ENCODE measurements at regions not wholly inside any gene's neighbourhood (a gene's known extent, or its start where the extent isn't known, plus 50 kb on each side); places are given as distances from the start of the nearest gene placed in this dataset.
"Not testable (repeated sequence)": the region's sequence is repeated elsewhere in the genome, so short reads cannot be mapped to it uniquely, and the experiment has no call there.

- no peak for DNase-seq
Observed at GRCh38 chr2:12515871-12516270, 200.9 kb upstream of the TRIB2 start.

DNA sequence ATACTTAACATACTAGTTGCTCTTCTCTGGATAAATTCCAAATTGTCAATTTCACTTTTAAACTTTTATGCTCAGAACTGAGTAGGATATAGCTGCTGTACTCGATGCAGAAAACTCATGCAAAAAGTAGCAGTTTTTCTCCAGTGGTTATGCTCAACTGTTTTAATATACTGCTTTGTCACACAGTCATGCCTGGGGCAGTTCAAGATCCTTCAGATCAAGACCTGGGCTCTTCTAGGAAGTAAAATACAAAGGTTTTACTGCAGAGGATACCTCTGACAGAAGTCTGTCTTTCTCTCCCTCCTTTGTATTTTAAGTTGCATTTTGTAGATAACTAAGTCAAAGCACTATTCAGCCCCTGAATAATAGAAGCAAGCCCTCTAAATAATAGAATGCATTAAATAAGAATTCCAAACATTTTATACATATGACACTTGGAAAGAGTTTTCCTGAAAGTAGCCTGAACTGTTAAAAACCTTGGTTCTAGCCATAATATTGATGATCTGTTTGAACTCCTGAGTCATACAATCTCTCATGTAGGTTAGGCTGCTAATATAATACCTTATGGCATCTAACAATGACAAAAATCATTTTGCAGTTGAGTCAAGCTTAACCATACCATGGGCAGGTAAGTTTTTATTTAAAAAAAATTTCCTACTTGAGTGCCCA is 183.3 kb upstream of the TRIB2 start:
- DNase-seq = no peak

DNA sequence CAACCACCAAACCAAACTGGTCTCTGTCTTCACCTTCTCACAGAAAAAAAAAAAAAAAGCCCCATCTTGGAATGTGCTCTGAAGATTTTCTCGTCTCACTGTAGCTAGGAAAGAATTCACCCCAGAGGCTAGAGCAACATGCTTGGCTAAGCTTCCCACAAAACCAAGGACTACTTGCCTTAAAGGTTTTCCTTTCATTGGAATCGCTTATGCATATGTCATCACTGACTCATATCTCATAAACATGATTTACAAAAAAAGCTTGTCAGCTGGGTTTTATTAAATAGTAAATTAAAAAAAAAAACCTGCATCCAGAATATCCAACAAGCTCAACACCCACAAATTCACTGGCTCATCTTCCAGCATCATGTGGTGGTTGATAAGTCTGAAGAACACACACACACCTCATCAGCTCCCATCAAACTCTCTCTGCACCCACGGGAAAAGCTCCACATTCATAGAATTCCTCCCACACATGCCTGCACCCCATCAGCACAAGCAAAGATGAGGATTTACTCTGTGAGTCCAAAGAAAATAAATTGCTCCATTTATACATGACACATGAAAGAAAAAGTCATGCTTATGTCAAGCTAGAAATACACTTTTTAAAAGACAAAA is 182.0 kb upstream of the TRIB2 start:
- DNase-seq = no peak

DNA sequence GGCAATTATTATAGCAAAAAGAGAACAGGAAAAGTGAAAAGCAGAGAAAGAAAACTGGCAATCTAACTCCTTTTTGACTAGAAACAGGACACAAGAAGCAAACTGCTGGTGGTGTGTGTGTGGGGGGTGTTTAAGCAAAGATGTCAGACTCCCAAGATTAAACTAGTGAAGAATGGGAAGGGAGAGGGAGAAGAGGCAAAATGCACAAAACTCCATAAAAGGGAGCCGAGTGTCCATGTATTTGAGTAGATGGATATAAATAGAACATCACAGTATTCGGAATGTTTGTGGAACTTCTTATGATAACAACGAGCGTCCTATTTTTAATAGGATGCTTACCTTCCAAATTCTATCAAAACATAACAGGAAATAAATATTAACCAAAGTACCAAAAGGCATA is 179.8 kb upstream of the TRIB2 start:
- no peak for DNase-seq

GRCh38 chr2:12538138-12538694 is 178.5 kb upstream of the TRIB2 start:
- no peak for DNase-seq

- no peak for DNase-seq
Observed at GRCh38 chr2:12539336-12539735, 177.4 kb upstream of the TRIB2 start.

DNA sequence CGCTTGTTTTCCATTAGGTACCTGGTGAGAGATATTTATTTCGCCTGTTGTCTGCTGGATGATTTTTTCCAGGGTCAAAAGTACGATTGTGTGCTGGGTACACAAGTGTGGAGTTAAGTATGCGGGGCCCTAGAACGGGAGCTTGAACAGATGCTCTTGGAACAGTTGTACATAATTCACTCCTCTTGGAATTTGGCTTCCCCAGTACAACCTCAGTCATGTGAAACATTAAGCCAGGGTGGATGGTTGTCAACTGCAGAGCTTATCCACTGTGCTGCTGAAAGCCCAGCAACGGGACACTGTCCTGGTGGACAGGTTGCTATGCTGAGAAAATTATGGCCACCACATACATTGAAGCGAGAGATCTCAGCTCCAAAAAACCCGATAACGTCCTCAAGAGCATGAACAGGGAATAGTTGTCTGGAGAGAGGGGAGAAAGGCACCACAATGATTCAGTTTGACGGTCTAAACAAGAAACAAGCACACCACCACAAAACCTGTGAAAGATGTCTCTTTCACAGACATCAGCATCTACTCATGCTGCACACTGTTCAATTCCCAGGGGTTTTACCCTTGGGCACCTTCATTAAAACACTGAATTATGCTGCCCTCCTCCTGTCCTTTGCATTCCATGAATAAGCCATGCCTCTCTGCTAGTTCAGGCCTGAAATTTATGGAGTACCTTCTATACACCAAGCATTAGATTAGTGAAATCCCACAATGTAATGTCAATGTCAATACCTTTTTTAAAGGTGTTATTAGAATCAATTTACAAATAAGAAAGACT is 176.8 kb upstream of the TRIB2 start:
- no peak for DNase-seq

DNA sequence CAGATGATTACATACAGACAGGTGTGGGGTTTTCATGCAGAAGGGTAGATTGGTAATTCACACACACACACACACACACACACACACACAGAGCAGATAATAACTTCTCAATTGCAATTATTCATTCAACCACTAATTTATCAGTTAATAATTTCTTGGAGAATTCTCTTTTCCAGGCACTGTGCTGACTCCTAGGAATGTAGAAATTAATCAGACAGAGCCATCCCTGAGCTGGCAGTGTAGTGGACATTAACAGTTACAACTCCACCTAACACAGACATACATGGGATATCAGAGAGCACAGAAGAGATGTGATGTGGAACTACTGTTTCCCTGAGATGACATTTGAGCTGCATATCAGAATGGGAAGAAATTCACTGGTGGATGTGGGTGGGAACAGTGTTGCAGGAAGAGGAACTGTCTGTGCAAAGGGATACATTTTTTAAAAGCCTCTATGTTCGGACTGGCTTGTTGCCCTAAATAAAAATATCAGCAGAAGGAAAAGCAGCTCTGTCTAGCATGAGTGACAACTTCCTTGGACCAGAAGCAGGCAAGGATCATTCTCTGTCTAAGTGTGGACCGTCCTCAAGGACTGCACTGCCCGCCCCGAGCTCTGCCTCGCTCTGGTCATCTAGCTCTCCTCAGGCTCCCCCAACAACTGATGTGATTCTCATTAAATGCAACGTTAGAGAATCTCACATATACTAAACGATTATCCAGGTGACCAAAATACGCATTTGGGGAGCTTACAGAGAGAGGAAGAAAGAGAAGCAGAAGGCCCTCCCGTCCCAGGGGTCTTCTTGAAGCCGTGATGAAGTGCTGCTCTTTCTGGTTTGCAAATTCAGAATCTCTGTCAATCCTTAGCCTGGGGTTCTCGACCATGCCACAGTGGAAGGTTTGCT is 173.4 kb upstream of the TRIB2 start:
- DNase-seq = no peak

- no peak for DNase-seq
Observed at GRCh38 chr2:12543978-12544558, 172.7 kb upstream of the TRIB2 start.

DNA sequence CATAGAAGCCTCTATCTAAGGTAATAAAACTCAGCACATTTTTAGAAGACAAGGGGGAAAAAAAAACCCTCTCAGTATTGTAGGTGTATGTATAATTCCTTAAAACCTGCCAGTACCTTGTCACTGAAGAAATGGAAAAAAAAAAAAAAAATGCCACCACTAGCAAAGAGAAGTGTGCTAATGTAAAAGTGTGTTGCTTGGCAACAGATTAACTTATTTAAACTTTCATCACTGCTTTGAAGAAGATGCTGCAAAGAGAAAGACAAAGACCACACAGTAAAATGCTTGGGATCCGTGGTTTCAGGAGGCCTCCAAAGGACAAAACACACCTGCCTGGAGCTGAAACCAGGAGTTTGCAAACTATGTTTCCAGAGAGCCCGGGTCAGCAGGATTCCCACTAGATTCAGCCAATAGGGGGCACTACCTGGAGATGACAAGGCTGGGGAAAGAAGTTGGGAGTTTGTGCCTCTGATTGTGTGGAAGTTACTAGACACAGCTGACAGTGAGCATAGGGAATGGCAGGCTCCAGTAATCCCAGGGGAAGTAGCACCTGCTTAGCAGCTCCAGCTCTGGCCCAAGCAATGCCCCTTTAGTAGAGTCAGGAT is 169.1 kb upstream of the TRIB2 start:
- DNase-seq = no peak

GRCh38 chr2:12548906-12549305 is 167.8 kb upstream of the TRIB2 start:
- DNase-seq = no peak

GRCh38 chr2:12549641-12550040 is 167.1 kb upstream of the TRIB2 start:
- DNase-seq = no peak

DNA sequence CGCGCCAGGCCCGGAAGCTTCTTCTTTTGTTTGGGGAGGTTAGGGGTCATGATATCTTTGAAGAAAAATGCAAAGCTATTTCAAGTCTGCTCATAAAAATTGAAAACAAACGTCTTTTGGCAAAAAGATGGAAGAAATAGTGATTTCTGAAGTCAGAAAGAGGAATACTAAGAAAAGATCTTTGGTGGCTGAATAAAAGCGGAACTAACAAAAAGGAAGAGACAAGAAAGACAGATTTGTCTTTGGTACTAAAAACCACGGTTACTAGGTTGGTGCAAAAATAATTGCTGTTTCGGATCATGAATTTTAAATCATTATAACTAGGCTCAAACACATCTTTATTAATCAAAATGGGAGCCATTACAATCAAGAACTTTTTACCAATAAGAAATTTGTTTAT is 164.6 kb upstream of the TRIB2 start:
- no peak for DNase-seq

GRCh38 chr2:12554224-12555011 is 162.3 kb upstream of the TRIB2 start:
- DNase-seq = no peak

DNA sequence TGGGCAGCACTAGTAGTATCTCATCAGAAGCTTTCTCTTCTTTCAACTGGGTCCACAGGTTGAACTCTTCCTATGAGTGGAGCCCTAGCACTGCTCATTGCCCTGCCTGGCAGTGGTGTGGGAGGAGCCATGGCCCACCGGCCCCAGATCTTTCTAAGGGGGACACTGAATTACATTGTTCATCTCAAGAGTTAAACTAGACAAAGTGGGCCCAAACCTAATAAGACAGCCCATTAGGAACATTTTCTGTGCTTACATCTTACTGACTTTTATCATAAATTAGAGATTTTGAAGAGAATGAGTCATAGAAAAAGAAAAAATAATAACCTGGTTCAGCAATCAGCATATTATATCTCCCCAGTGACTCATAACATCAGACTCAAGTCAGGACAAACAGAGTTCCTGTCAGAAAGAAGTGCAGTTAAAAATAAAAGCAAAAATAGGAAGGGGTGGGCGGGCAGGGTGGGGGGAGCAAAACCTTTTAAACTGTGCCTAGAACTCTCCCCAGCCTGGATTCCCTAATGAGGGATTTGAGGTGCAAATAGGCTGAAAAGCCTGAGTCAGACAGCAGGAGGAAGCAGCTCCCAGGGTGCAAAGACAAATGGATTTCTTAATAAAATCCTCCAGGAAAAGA is 161.6 kb upstream of the TRIB2 start:
- DNase-seq = no peak

DNA sequence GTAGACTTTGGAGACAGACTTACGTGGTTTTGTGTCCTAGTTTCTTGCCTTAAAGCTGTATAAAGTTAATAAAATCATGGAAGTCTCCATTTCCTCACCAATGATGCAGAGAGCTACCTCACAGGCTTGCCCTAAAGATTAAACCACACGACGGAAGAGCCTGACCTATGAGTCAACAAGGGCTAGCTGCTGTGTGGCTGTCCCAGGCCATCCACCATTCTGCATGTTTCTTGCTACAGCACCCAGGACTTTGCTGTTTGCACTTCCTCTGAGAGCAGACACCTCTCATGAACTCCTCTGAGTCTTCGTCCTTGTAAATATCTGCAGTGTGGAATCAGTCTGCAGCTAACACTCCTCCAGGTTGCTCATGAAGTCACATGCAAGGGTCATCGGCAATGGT is 160.0 kb upstream of the TRIB2 start:
- DNase-seq = peak; percentile 6

GRCh38 chr2:12557688-12558087 is 159.0 kb upstream of the TRIB2 start:
- no peak for DNase-seq

GRCh38 chr2:12558519-12558918 is 158.2 kb upstream of the TRIB2 start:
- DNase-seq = no peak

- no peak for DNase-seq
Observed at GRCh38 chr2:12560618-12561017, 156.1 kb upstream of the TRIB2 start.

- DNase-seq = no peak
Observed at GRCh38 chr2:12567411-12567810, 149.3 kb upstream of the TRIB2 start.

DNA sequence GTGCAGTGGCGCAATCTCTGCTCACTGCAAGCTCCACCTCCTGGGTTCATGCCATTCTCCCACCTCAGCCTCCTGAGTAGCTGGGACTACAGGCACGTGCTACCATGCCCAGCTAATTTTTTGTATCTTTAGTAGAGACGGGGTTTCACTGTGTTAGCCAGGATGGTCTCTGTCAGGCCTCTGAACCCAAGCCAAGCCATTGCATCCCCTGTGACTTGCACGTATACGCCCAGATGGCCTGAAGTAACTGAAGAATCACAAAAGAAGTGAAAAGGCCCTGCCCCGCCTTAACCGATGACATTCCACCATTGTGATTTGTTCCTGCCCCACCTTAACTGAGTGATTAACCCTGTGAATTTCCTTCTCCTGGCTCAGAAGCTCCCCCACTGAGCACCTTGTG is 147.2 kb upstream of the TRIB2 start:
- DNase-seq = not testable (repeated sequence)
